ENCODE measurements at regions not wholly inside any gene's neighbourhood (a gene's known extent, or its start where the extent isn't known, plus 50 kb on each side); places are given as distances from the start of the nearest gene placed in this dataset.
A peak's percentile ranks its signal among the peaks of the same experiment; 100 is the strongest.

GRCh38 chr6:142676647-142677192, 268.3 kb downstream of the HIVEP2 start:
- Mint-ChIP-seq H3K9me3 (no peaks in the 10 kb centered on the region), H3K4me1 (peaks cover 15 to 39% (median 18%) of the 10 kb centered on the region in 3 donors), H3K27me3 (peaks cover 0 to 6% of the 10 kb centered on the region in 2 donors), H3K27ac (no peak overlapping the region), H3K36me3 (no peaks in the 10 kb centered on the region), H3K4me3 (no peak overlapping the region)
- Histone ChIP-seq H3K27me3 (replicated peaks in 1 of 2; ENCODE audit: control insufficient read depth in 2 of 2, extremely low read depth in 1 of 2, insufficient read depth in 2 of 2, low read length in 1 of 2) (peaks cover 0 to 4% of the 10 kb centered on the region in 2 experiments), H3K4me3 (ENCODE audit: control insufficient read depth in 1 of 2, extremely low read depth in 1 of 2, low read length in 1 of 2) (no peak overlapping the region), H3K27ac (ENCODE audit: low read length) (no peak overlapping the region), H3K36me3 (ENCODE audit: control insufficient read depth in 2 of 2, extremely low read depth in 1 of 2, insufficient read depth in 1 of 2, low read length in 1 of 2) (no peaks in the 10 kb centered on the region), H3K9me3 (no peaks in the 10 kb centered on the region), H3K4me1 (ENCODE audit: control insufficient read depth in 1 of 2, extremely low read depth in 1 of 2, insufficient read depth in 2 of 2, low read length in 2 of 2) (peaks cover 12 to 17% of the 10 kb centered on the region in 2 experiments)
- DNase-seq, result no peak
- CTCF ChIA-PET, result interaction anchor here (0.9 to 1.0 kb wide), 2 partner anchors 16 to 752 kb away, joined by 3 read pairs; no protein-coding TSS in a partner anchor
- WGBS (ENCODE audit: insufficient coverage), result 83% methylated on average over 4 of the region's 5 CpGs
- POLR2A ChIA-PET, result no interaction called here
- no peak for ATAC-seq (replicated peaks in 1 of 4)

GRCh38 chr6:142679907-142680700, 264.9 kb downstream of the HIVEP2 start:
- no CpG with 5 or more reads among the region's 4 CpGs for WGBS (ENCODE audit: insufficient coverage)
- no peaks in the 10 kb centered on the region for H3K9me3 ChIP-seq
- DNase-seq (peak in 21 of 35 experiments; percentile 3 to 56 (median 22)), ATAC-seq (replicated peaks in 1 of 4) (peak; percentile 91 to 99 (median 96))
- Mint-ChIP-seq H3K4me3 (peak overlapping the region in 1 of 3 donors; percentile 54), H3K27me3 (peaks cover 0 to 4% of the 10 kb centered on the region in 2 donors), H3K9me3 (no peaks in the 10 kb centered on the region), H3K4me1 (peaks cover 15 to 49% (median 20%) of the 10 kb centered on the region in 3 donors), H3K36me3 (no peaks in the 10 kb centered on the region), H3K27ac (peak overlapping the region; percentile 48 to 86)
- POLR2A ChIA-PET, result no interaction called here
- H3K27me3 ChIP-seq (replicated peaks in 1 of 2; ENCODE audit: control insufficient read depth in 2 of 2, extremely low read depth in 1 of 2, insufficient read depth in 2 of 2, low read length in 1 of 2), result peaks cover 0 to 4% of the 10 kb centered on the region in 2 experiments
- no peak overlapping the region for H3K27ac ChIP-seq (ENCODE audit: low read length)
- no peaks in the 10 kb centered on the region for H3K36me3 ChIP-seq (ENCODE audit: control insufficient read depth in 2 of 2, extremely low read depth in 1 of 2, insufficient read depth in 1 of 2, low read length in 1 of 2)
- peak overlapping the region in 1 of 2 donors; percentile 54 for H3K4me3 ChIP-seq (ENCODE audit: control insufficient read depth in 1 of 2, extremely low read depth in 1 of 2, low read length in 1 of 2)
- CTCF ChIA-PET, result interaction anchor here (0.7 to 1.7 kb wide), 5 partner anchors 12 to 748 kb away, joined by 3 to 4 read pairs (median 4); no protein-coding TSS in a partner anchor
- peaks cover 17 to 29% of the 10 kb centered on the region in 2 experiments for H3K4me1 ChIP-seq (ENCODE audit: control insufficient read depth in 1 of 2, extremely low read depth in 1 of 2, insufficient read depth in 2 of 2, low read length in 2 of 2)

DNA sequence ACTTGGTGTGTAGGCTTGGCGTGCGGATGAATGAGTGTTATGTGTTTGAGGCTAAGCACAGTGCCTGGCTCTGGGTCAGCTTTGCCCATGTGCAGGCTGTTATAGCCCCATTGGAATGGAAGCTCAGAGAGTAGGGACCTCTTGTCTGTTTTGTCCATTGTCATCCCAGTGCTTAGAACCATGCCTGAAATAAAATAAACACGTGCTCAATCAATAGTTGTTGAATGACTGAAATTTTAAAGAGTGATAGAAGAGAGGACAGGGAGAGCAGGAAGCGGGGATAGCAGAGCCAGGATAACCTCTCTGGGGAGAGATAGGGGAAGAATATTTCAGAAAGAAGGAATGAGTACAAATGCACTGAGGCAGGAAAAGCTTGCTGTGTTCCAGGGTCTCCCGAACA, 263.9 kb downstream of the HIVEP2 start:
- H3K4me1 ChIP-seq (ENCODE audit: control insufficient read depth in 1 of 2, extremely low read depth in 1 of 2, insufficient read depth in 2 of 2, low read length in 2 of 2), result peaks cover 17 to 38% of the 10 kb centered on the region in 2 experiments
- no peaks in the 10 kb centered on the region for H3K9me3 Mint-ChIP-seq
- CTCF ChIA-PET, result interaction anchor here (1.6 to 1.7 kb wide), 2 partner anchors 11 kb away, joined by 4 read pairs; no protein-coding TSS in a partner anchor
- no peaks in the 10 kb centered on the region for H3K27me3 ChIP-seq (replicated peaks in 1 of 2; ENCODE audit: control insufficient read depth in 2 of 2, extremely low read depth in 1 of 2, insufficient read depth in 2 of 2, low read length in 1 of 2)
- H3K9me3 ChIP-seq, result no peaks in the 10 kb centered on the region
- no peak overlapping the region for H3K27ac Mint-ChIP-seq
- 92% methylated on average over 2 of the region's 5 CpGs for WGBS (ENCODE audit: insufficient coverage)
- H3K4me1 Mint-ChIP-seq, result peaks cover 21 to 59% (median 27%) of the 10 kb centered on the region in 3 donors
- DNase-seq (no peak), ATAC-seq (replicated peaks in 1 of 4) (no peak)
- peak overlapping the region in 1 of 3 donors; percentile 54 for H3K4me3 Mint-ChIP-seq
- H3K27ac ChIP-seq (ENCODE audit: low read length), result no peak overlapping the region
- POLR2A ChIA-PET, result no interaction called here
- no peaks in the 10 kb centered on the region for H3K36me3 ChIP-seq (ENCODE audit: control insufficient read depth in 2 of 2, extremely low read depth in 1 of 2, insufficient read depth in 1 of 2, low read length in 1 of 2)
- H3K27me3 Mint-ChIP-seq, result peaks cover 0 to 3% of the 10 kb centered on the region in 2 donors
- no peak overlapping the region for H3K4me3 ChIP-seq (ENCODE audit: control insufficient read depth in 1 of 2, extremely low read depth in 1 of 2, low read length in 1 of 2)
- H3K36me3 Mint-ChIP-seq, result no peaks in the 10 kb centered on the region

GRCh38 chr6:142682985-142683384, 262.0 kb downstream of the HIVEP2 start:
- Histone ChIP-seq H3K27me3 (replicated peaks in 1 of 2; ENCODE audit: control insufficient read depth in 2 of 2, extremely low read depth in 1 of 2, insufficient read depth in 2 of 2, low read length in 1 of 2) (no peaks in the 10 kb centered on the region), H3K9me3 (no peaks in the 10 kb centered on the region), H3K27ac (ENCODE audit: low read length) (no peak overlapping the region), H3K4me3 (ENCODE audit: control insufficient read depth in 1 of 2, extremely low read depth in 1 of 2, low read length in 1 of 2) (no peak overlapping the region), H3K36me3 (ENCODE audit: control insufficient read depth in 2 of 2, extremely low read depth in 1 of 2, insufficient read depth in 1 of 2, low read length in 1 of 2) (no peaks in the 10 kb centered on the region), H3K4me1 (ENCODE audit: control insufficient read depth in 1 of 2, extremely low read depth in 1 of 2, insufficient read depth in 2 of 2, low read length in 2 of 2) (peaks cover 20 to 49% of the 10 kb centered on the region in 2 experiments)
- no peak overlapping the region for H3K4me3 Mint-ChIP-seq
- no peak overlapping the region for H3K27ac Mint-ChIP-seq
- DNase-seq (no peak), ATAC-seq (replicated peaks in 1 of 4) (no peak)
- H3K9me3 Mint-ChIP-seq, result no peaks in the 10 kb centered on the region
- H3K27me3 Mint-ChIP-seq, result peaks cover 0 to 2% of the 10 kb centered on the region in 2 donors
- WGBS (ENCODE audit: insufficient coverage), result 100% methylated on average over 2 of the region's 2 CpGs
- POLR2A ChIA-PET, result no interaction called here
- CTCF ChIA-PET, result interaction anchor here (0.5 to 2.0 kb wide), 3 partner anchors 10 to 344 kb away, joined by 3 to 5 read pairs (median 4); no protein-coding TSS in a partner anchor
- no peaks in the 10 kb centered on the region for H3K36me3 Mint-ChIP-seq
- H3K4me1 Mint-ChIP-seq, result peaks cover 28 to 68% (median 37%) of the 10 kb centered on the region in 3 donors

DNA sequence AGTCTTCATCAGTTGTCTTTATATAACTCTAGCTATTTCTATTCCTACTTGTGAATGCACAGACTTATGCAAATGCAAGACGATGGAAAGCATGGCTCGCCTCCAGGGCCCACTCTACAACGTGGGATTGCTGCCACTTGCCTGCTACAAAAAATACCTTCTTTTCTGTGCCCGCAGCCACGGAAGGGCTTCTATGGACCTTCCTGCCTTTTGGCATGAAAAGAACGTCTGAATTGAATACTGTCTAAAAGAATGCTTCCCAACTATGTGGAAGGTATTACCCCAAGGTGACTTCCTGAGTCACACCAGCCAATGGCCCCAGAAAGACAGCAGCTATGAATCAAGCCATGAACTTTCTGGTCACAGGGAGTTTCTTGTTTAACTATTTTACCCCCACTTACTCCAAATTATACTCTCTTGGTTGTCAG, 261.2 kb downstream of the HIVEP2 start:
- Histone ChIP-seq H3K36me3 (ENCODE audit: control insufficient read depth in 2 of 2, extremely low read depth in 1 of 2, insufficient read depth in 1 of 2, low read length in 1 of 2) (no peaks in the 10 kb centered on the region), H3K4me3 (ENCODE audit: control insufficient read depth in 1 of 2, extremely low read depth in 1 of 2, low read length in 1 of 2) (no peak overlapping the region), H3K27me3 (replicated peaks in 1 of 2; ENCODE audit: control insufficient read depth in 2 of 2, extremely low read depth in 1 of 2, insufficient read depth in 2 of 2, low read length in 1 of 2) (no peaks in the 10 kb centered on the region), H3K4me1 (ENCODE audit: control insufficient read depth in 1 of 2, extremely low read depth in 1 of 2, insufficient read depth in 2 of 2, low read length in 2 of 2) (peaks cover 20 to 49% of the 10 kb centered on the region in 2 experiments), H3K27ac (ENCODE audit: low read length) (no peak overlapping the region), H3K9me3 (no peaks in the 10 kb centered on the region)
- Mint-ChIP-seq H3K36me3 (no peaks in the 10 kb centered on the region), H3K4me3 (no peak overlapping the region), H3K27me3 (peaks cover 0 to 2% of the 10 kb centered on the region in 2 donors), H3K4me1 (peaks cover 28 to 60% (median 37%) of the 10 kb centered on the region in 3 donors), H3K9me3 (no peaks in the 10 kb centered on the region), H3K27ac (no peak overlapping the region)
- WGBS (ENCODE audit: insufficient coverage), result 79% methylated on average over 5 of the region's 6 CpGs
- ATAC-seq (replicated peaks in 1 of 4) (no peak), DNase-seq (no peak)
- ChIA-PET CTCF (interaction anchor here (0.5 to 2.0 kb wide), 5 partner anchors 9 to 745 kb away, joined by 3 to 5 read pairs (median 4); no protein-coding TSS in a partner anchor), POLR2A (no interaction called here)

DNA sequence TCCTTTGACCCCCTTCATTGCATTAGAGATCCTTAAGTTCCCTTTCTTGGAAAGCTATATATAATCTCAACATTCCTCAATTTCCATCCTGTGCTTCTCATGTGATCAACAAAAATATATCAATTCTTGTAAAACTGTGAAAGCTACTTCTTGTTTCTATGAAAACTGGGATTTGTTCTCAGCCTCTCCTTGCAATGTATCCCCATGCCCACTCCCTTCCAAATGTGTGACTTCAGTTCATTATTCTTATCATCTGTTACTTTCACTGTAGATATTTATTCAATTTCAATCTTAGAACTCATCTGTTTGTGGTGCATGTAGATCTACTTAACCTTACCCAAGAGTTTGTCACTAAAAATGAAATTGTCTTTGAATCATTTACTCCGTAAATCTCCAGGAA, 260.6 kb downstream of the HIVEP2 start:
- H3K9me3 Mint-ChIP-seq, result no peaks in the 10 kb centered on the region
- no peak overlapping the region for H3K27ac ChIP-seq (ENCODE audit: low read length)
- no peaks in the 10 kb centered on the region for H3K27me3 ChIP-seq (replicated peaks in 1 of 2; ENCODE audit: control insufficient read depth in 2 of 2, extremely low read depth in 1 of 2, insufficient read depth in 2 of 2, low read length in 1 of 2)
- no peak for DNase-seq
- H3K36me3 ChIP-seq (ENCODE audit: control insufficient read depth in 2 of 2, extremely low read depth in 1 of 2, insufficient read depth in 1 of 2, low read length in 1 of 2), result no peaks in the 10 kb centered on the region
- H3K9me3 ChIP-seq, result no peaks in the 10 kb centered on the region
- H3K4me1 ChIP-seq (ENCODE audit: control insufficient read depth in 1 of 2, extremely low read depth in 1 of 2, insufficient read depth in 2 of 2, low read length in 2 of 2), result peaks cover 18 to 49% of the 10 kb centered on the region in 2 experiments
- H3K4me3 Mint-ChIP-seq, result no peak overlapping the region
- no peaks in the 10 kb centered on the region for H3K36me3 Mint-ChIP-seq
- WGBS (ENCODE audit: insufficient coverage), result 100% methylated on average over 1 of the region's 1 CpG
- no peak overlapping the region for H3K4me3 ChIP-seq (ENCODE audit: control insufficient read depth in 1 of 2, extremely low read depth in 1 of 2, low read length in 1 of 2)
- POLR2A ChIA-PET, result interaction anchor here in 1 of 2 donors (0.6 kb wide), 1 partner anchor 22 kb away, joined by 4 read pairs; no protein-coding TSS in a partner anchor
- H3K4me1 Mint-ChIP-seq, result peaks cover 26 to 56% (median 37%) of the 10 kb centered on the region in 3 donors
- CTCF ChIA-PET, result interaction anchor here in 1 of 2 donors (1.0 to 2.0 kb wide), 3 partner anchors 209 to 745 kb away, joined by 3 to 5 read pairs (median 4); no protein-coding TSS in a partner anchor
- peaks cover 0 to 2% of the 10 kb centered on the region in 2 donors for H3K27me3 Mint-ChIP-seq
- H3K27ac Mint-ChIP-seq, result peak overlapping the region in 1 of 2 donors; percentile 7
- no peak for ATAC-seq (replicated peaks in 1 of 4)

Measured in T-cell (primary cell).